SU-DHL-6 (cell line): ENCODE measurements at regions not wholly inside any gene's neighbourhood (a gene's known extent, or its start where the extent isn't known, plus 50 kb on each side); places are given as distances from the start of the nearest gene placed in this dataset.

ENCODE experiments used
- H2AFZ ChIP-seq: fragments of 200-600 bp; sonication (generic); 2 replicates; pipeline ENCODE4 v1.6.1; 2014; ENCODE audit warnings: low read depth, mild to moderate bottlenecking, moderate library complexity, mixed read lengths, antibody characterized with exemption, low read length; ENCODE audit not compliant: severe bottlenecking
- H3F3A ChIP-seq: fragments of 200-600 bp; shearing (Covaris generic); 2 replicates; pipeline ENCODE4 v1.6.0; 2016; ENCODE audit warnings: antibody characterized with exemption, mild to moderate bottlenecking; ENCODE audit not compliant: insufficient read depth
- H3K27ac ChIP-seq: fragments of 200-600 bp; sonication (generic); 2 replicates; pipeline ENCODE4 v1.5.1; 2016; ENCODE audit warnings: low read depth, mild to moderate bottlenecking, low read length, moderate library complexity, mixed read lengths
- H3K27me3 ChIP-seq: fragments of 200-600 bp; sonication (generic), shearing (Covaris generic); 2 replicates; pipeline ENCODE4 v1.6.0; 2014; ENCODE audit warnings: mild to moderate bottlenecking, low read length
- H3K36me3 ChIP-seq: fragments of 200-600 bp; sonication (generic); 2 replicates; pipeline ENCODE4 v1.6.1; 2014; ENCODE audit warnings: mild to moderate bottlenecking, low read length, mixed read lengths
- H3K4me2 ChIP-seq: fragments of 300-600, 200-600 bp; shearing (Covaris generic), sonication (generic); 2 replicates; pipeline ENCODE4 v1.6.0; 2014; ENCODE audit warnings: low read length, low read depth, mild to moderate bottlenecking; ENCODE audit not compliant: poor library complexity, severe bottlenecking
- H3K4me3 ChIP-seq: fragments of 200-600 bp; sonication (generic); 2 replicates; pipeline ENCODE4 v1.5.1; 2014; ENCODE audit warnings: antibody characterized with exemption, low read length, mild to moderate bottlenecking, mixed read lengths; ENCODE audit not compliant: insufficient read depth, poor library complexity, severe bottlenecking
- H3K79me2 ChIP-seq: fragments of 200-600 bp; sonication (generic); 2 replicates; pipeline ENCODE4 v1.6.1; 2014; ENCODE audit warnings: mild to moderate bottlenecking, low read length, moderate library complexity; ENCODE audit not compliant: insufficient read depth
- H3K9ac ChIP-seq: fragments of 200-600 bp; sonication (generic); 2 replicates; pipeline ENCODE4 v1.7.0; 2014; ENCODE audit warnings: mild to moderate bottlenecking, low read length
- H3K9me2 ChIP-seq: fragments of 200-600 bp; sonication (generic); replicated peaks from 2 replicates; pipeline ENCODE4 v1.6.1; 2014; ENCODE audit warnings: low read length; ENCODE audit not compliant: insufficient read depth
- H3K9me3 ChIP-seq: fragments of 200-600 bp; sonication (generic); 2 replicates; pipeline ENCODE4 v1.6.1; 2014; ENCODE audit warnings: low read length, mixed read lengths; ENCODE audit not compliant: insufficient read depth
- H4K20me1 ChIP-seq: fragments of 200-600 bp; sonication (generic); 2 replicates; pipeline ENCODE4 v1.6.1; 2014; ENCODE audit warnings: low read depth, mild to moderate bottlenecking, antibody characterized with exemption, low read length, moderate library complexity, mixed read lengths
- EZH2phosphoT487 ChIP-seq: fragments of 200-600 bp; sonication (generic), shearing (Covaris generic); conservative IDR thresholded peaks from 2 replicates; pipeline ENCODE4 v1.6.1; 2018; ENCODE audit warnings: mild to moderate bottlenecking, antibody characterized with exemption, low read length, moderate library complexity, mixed read lengths
- TF ChIP-seq, protein P1 (sequence below): fragments of 200-600 bp; sonication (generic); IDR thresholded peaks from one replicate; pipeline ENCODE4 v1.5.1; 2017; ENCODE audit warnings: antibody characterized with exemption, mild to moderate bottlenecking, low read length, moderate library complexity; ENCODE audit not compliant: insufficient read depth, poor library complexity, severe bottlenecking

DNA sequence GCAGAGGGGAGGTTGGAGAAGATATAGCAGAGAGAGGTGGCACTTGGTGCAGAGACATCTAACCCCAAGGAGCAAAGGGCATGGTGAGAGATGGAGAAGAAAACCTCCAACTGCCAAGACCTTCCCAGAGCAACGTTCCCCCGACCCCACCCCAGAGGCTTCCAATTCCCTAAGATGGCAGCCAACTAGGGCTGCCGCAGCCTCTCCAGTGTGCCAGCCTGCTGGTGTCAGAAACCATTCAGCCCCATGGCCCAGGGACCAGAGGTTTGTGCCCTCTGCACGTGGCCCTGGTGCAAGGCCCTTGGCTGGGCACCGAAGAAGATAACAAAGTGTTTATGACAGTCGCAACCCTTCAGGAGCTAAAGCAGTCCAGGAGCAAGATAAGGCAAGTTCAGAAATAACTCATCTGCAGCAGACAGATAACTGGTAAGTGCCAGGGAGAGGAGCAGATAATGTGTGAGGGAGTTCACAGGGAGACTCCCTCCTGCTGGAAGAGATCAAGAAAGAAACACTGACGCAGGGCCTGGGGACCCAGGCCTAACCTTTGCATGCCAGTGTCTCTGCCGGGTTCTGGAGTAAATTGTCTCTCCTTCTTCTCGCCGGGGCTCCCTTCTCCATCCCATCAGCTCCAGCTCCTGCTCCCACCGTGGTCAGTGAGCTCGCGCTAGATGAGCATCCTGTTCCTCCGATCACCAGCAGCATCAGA, 66.1 kb upstream of the ID2 start:
- H3K36me3 ChIP-seq = no peaks in the 10 kb centered on the region
- no peak overlapping the region for H2AFZ ChIP-seq
- no peaks in the 10 kb centered on the region for H3K27me3 ChIP-seq
- no peak overlapping the region for H3K9ac ChIP-seq
- no peak overlapping the region for H3K27ac ChIP-seq
- H3K9me2 ChIP-seq = no peaks in the 10 kb centered on the region
- no peaks in the 10 kb centered on the region for H3F3A ChIP-seq
- H3K79me2 ChIP-seq = no peaks in the 10 kb centered on the region
- no peak overlapping the region for H3K4me2 ChIP-seq
- H3K9me3 ChIP-seq = no peaks in the 10 kb centered on the region
- no peak overlapping the region for H3K4me3 ChIP-seq
- no peak for TF ChIP-seq EZH2phosphoT487
- TF ChIP-seq, protein P1, sequence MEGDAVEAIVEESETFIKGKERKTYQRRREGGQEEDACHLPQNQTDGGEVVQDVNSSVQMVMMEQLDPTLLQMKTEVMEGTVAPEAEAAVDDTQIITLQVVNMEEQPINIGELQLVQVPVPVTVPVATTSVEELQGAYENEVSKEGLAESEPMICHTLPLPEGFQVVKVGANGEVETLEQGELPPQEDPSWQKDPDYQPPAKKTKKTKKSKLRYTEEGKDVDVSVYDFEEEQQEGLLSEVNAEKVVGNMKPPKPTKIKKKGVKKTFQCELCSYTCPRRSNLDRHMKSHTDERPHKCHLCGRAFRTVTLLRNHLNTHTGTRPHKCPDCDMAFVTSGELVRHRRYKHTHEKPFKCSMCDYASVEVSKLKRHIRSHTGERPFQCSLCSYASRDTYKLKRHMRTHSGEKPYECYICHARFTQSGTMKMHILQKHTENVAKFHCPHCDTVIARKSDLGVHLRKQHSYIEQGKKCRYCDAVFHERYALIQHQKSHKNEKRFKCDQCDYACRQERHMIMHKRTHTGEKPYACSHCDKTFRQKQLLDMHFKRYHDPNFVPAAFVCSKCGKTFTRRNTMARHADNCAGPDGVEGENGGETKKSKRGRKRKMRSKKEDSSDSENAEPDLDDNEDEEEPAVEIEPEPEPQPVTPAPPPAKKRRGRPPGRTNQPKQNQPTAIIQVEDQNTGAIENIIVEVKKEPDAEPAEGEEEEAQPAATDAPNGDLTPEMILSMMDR = no peak
- H4K20me1 ChIP-seq = no peaks in the 10 kb centered on the region

DNA sequence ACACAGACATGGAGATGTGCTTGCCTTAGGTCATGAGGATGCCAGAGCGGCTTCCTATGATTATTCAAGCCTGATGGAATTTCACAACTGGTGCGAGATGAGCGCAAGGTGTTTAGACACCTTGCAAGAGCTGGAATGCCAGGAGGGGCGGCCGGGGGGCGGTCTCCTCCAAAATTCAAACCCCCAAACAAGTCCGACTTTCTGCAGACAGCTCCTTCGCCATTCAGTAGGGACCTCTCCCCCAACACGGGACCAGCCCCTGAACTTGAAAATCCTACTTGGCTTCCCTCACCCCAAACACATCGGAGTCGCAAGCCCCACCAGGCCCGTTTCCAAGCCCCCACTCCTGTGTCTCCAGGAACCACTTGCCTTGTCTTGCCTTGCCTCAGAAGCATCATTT, 64.8 kb upstream of the ID2 start:
- Histone ChIP-seq H3K79me2 (no peaks in the 10 kb centered on the region), H3K4me3 (no peak overlapping the region)
- TF ChIP-seq, protein P1 = no peak
- no peak for TF ChIP-seq EZH2phosphoT487

DNA sequence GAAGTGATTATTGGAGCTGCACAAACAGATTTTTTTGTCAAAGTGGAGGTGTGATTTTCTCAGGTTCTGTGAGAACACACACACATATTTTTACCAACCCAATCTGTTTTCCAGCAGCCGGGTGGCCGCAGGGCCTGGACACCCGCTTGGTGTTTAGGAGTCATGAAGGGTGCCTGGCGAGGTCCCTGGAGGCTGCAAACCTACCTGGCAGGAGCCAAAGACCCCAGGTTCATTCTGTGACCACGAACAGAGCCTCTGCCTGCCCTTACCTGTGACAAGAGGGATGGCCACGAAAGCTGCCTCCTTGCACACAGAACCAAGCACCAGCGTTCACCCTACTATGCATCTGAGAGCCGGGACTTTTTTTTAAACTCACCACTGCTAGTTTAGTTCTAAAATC, 64.3 kb upstream of the ID2 start:
- Histone ChIP-seq H3K79me2 (no peaks in the 10 kb centered on the region), H3K27ac (no peak overlapping the region), H3K36me3 (no peaks in the 10 kb centered on the region), H3K27me3 (no peaks in the 10 kb centered on the region), H3K9me3 (no peaks in the 10 kb centered on the region), H3K4me2 (no peak overlapping the region), H3K9ac (no peak overlapping the region), H3K4me3 (no peak overlapping the region), H4K20me1 (no peaks in the 10 kb centered on the region), H2AFZ (no peak overlapping the region), H3F3A (no peaks in the 10 kb centered on the region), H3K9me2 (no peaks in the 10 kb centered on the region)
- no peak for TF ChIP-seq EZH2phosphoT487
- TF ChIP-seq, protein P1 = no peak

More for the DNA sequence above, 64.8 kb upstream of the ID2 start:
- Histone ChIP-seq H3K9ac (no peak overlapping the region), H3K9me2 (no peaks in the 10 kb centered on the region), H3K9me3 (no peaks in the 10 kb centered on the region), H3K36me3 (no peaks in the 10 kb centered on the region), H3K4me2 (no peak overlapping the region), H3F3A (no peaks in the 10 kb centered on the region), H4K20me1 (no peaks in the 10 kb centered on the region), H2AFZ (no peak overlapping the region), H3K27me3 (no peaks in the 10 kb centered on the region), H3K27ac (no peak overlapping the region)
